ENCODE measurements at regions not wholly inside any gene's neighbourhood (a gene's known extent, or its start where the extent isn't known, plus 50 kb on each side); places are given as distances from the start of the nearest gene placed in this dataset.

- Histone ChIP-seq H3K4me3 (no peak overlapping the region), H3K9me3 (ENCODE audit: low read depth) (no peaks in the 10 kb centered on the region), H3K27ac (no peak overlapping the region), H3K27me3 (no peaks in the 10 kb centered on the region), H3K4me1 (ENCODE audit: low read depth) (no peaks in the 10 kb centered on the region), H3K36me3 (no peaks in the 10 kb centered on the region)
- no peak for DNase-seq (ENCODE audit: low read depth in 1 of 2, low spot score in 1 of 2)
- no peak for TF ChIP-seq CTCF (IDR thresholded peaks at IDR 0.05; ENCODE audit: low read depth, low read length)
Measured at GRCh38 chr3:137509354-137510045, 254.6 kb upstream of the SOX14 start.

DNA sequence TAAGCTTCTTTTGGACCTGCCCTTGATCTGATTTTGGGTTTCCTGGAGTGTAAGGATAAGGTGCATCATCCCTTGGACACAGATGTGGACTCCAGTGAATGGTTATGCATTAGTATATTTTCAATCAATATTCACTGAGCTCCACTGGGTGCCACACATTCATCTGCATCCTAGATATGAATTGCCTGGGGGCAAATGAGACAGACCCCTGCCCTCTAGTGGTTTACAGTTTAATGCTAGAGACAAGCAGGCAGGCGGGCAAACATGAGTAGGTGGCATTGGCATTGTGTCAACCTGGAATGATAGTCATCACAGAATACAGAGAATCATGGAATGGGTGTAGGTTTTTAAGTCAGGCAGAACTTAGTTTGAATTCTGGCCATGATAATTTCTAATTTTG lies 252.5 kb upstream of the SOX14 start:
- no peak for TF ChIP-seq CTCF (IDR thresholded peaks at IDR 0.05; ENCODE audit: low read depth, low read length)
- Histone ChIP-seq H3K36me3 (no peaks in the 10 kb centered on the region), H3K27me3 (no peaks in the 10 kb centered on the region), H3K9me3 (ENCODE audit: low read depth) (no peaks in the 10 kb centered on the region), H3K4me1 (ENCODE audit: low read depth) (no peaks in the 10 kb centered on the region), H3K4me3 (no peak overlapping the region), H3K27ac (no peak overlapping the region)
- DNase-seq (ENCODE audit: low read depth in 1 of 2, low spot score in 1 of 2) = no peak

DNA sequence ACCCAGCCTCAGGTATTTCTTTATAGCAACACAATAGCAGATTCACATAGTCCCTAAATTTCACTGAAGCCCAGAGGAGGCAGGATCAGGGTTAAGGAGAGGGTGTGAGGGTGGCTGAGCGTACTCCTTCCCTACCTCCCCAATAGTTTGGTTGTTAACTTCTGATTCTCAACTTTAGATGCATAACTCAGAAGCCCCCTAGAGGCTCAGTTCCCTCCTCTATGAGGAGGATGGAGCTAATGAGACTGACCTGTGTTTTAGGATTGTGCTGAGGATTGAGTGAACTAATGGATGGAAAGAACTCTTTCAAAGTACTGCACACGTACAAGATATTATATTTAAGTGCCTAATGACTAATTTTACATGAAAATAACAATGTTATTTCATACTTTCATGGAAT lies 249.3 kb upstream of the SOX14 start:
- no peak for DNase-seq (ENCODE audit: low read depth in 1 of 2, low spot score in 1 of 2)
- Histone ChIP-seq H3K27ac (no peak overlapping the region), H3K9me3 (ENCODE audit: low read depth) (no peaks in the 10 kb centered on the region), H3K36me3 (no peaks in the 10 kb centered on the region), H3K4me1 (ENCODE audit: low read depth) (no peaks in the 10 kb centered on the region), H3K4me3 (no peak overlapping the region), H3K27me3 (no peaks in the 10 kb centered on the region)
- TF ChIP-seq CTCF (IDR thresholded peaks at IDR 0.05; ENCODE audit: low read depth, low read length) = no peak

- TF ChIP-seq CTCF (IDR thresholded peaks at IDR 0.05; ENCODE audit: low read depth, low read length) = no peak
- no peaks in the 10 kb centered on the region for H3K9me3 ChIP-seq (ENCODE audit: low read depth)
- no peak overlapping the region for H3K27ac ChIP-seq
- H3K4me1 ChIP-seq (ENCODE audit: low read depth) = no peaks in the 10 kb centered on the region
- no peak overlapping the region for H3K4me3 ChIP-seq
- no peaks in the 10 kb centered on the region for H3K36me3 ChIP-seq
- no peaks in the 10 kb centered on the region for H3K27me3 ChIP-seq
- DNase-seq (ENCODE audit: low read depth in 1 of 2, low spot score in 1 of 2) = no peak
Measured at GRCh38 chr3:137519602-137520001, 244.5 kb upstream of the SOX14 start.

GRCh38 chr3:137524751-137525150 lies 239.4 kb upstream of the SOX14 start:
- DNase-seq (ENCODE audit: low read depth in 1 of 2, low spot score in 1 of 2) = no peak
- Histone ChIP-seq H3K9me3 (ENCODE audit: low read depth) (no peaks in the 10 kb centered on the region), H3K27me3 (no peaks in the 10 kb centered on the region), H3K36me3 (no peaks in the 10 kb centered on the region), H3K4me1 (ENCODE audit: low read depth) (no peaks in the 10 kb centered on the region), H3K27ac (no peak overlapping the region), H3K4me3 (no peak overlapping the region)
- TF ChIP-seq CTCF (IDR thresholded peaks at IDR 0.05; ENCODE audit: low read depth, low read length) = no peak
